GM18519 (cell line): ENCODE measurements at regions not wholly inside any gene's neighbourhood (a gene's known extent, or its start where the extent isn't known, plus 50 kb on each side); places are given as distances from the start of the nearest gene placed in this dataset.

Experiments
- ATAC-seq: cut with Tn5 transposase; IDR thresholded peaks from one replicate; pipeline ENCODE4 v1.9.1; 2021; ENCODE audit warnings: mild to moderate bottlenecking, moderate library complexity; ENCODE audit not compliant: unreplicated experiment, low FRiP score

GRCh38 chr4:74674750-74675149, 119.6 kb downstream of the BTC start:
- ATAC-seq: no peak

GRCh38 chr4:74675673-74676279, 118.5 kb downstream of the BTC start:
- ATAC-seq: peak; percentile 87

DNA sequence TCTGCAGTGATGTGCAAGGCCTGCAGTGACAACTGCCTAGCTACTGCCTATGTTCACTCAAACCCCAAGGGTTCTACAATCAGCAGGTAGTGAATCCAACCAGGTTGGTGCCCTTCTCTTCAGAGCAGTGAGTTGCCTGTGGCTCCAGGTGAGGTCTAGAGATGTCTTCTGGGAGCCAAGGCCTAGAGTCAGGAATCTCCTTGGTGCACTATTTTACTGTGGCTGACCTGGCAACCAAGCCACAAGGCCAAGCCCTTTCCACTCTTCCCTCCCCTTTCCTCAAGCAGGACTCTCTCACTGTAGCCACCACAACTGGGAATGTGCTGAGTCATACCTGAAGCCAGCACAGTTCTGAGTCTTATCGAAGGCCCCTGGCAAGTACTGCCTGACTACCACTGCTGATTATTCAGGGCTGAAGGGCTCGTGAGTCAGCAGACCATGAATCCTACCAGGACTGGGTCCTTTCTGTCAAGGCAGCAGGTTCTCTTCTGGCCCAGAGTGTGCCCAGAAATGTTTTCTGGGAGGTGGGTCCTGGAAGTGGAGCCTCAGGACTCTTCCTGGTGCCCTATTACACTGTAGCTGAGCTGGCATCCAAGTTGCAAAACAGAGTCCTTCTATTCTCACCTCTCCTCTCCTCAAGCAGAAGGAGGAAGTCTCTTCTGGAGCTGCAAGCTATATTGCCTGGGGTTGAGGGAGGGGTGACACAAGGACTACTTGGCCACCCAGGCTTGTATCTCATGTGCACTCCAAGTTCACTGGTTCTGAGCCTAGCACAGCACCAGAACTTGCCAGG, 111.6 kb downstream of the BTC start:
- no peak for ATAC-seq

DNA sequence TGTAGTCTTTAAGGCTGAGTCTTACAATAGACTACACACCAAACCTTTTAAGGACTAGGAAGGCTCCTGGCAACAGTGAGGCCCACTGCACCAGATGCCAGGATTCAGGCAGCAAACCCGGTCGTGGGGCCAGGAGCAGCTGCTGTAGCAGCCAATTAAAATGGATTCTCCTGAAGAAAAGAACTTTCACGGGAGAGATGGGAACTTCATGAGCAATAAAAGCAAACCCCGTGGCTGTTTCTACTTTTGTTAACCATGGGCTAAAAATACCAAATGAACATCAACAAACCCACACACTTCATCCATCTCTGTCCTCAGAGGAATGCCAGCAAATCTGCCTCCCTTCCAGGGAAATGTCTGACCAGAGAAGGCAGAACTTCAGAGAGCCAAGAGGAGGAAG, 101.4 kb downstream of the BTC start:
- no peak for ATAC-seq
